Sigmoid colon (tissue), 4 donors: ENCODE measurements at regions not wholly inside any gene's neighbourhood (a gene's known extent, or its start where the extent isn't known, plus 50 kb on each side); places are given as distances from the start of the nearest gene placed in this dataset.

Source experiments
- EP300 ChIP-seq, 4 donors: sonication (generic); formaldehyde crosslinking; IDR thresholded peaks; one replicate each; pipeline ENCODE4 v1.6.1; 2017; ENCODE audit warnings: antibody characterized with exemption in 4 of 4
- POLR2A ChIP-seq, 2 donors: fragments of 450-650 bp; IDR thresholded peaks; one replicate each; pipeline ENCODE4 v1.6.1; 2016; ENCODE audit warnings: antibody characterized with exemption in 2 of 2, mild to moderate bottlenecking in 2 of 2, moderate library complexity in 2 of 2
- POLR2AphosphoS5 ChIP-seq, 4 donors: sonication (generic); formaldehyde crosslinking; IDR thresholded peaks; one replicate each; pipeline ENCODE4 v1.6.1; 2017; ENCODE audit warnings: antibody characterized with exemption in 4 of 4
- TF ChIP-seq, protein P1 (sequence below), 4 experiments: fragments of 450-650 bp in 3 of 4; fragments of 200-600 bp in 1 of 4; IDR thresholded peaks; one replicate each; pipeline ENCODE4 v1.5.1; 2016 to 2019; ENCODE audit warnings: antibody characterized with exemption in 4 of 4, mild to moderate bottlenecking in 3 of 4, moderate library complexity in 2 of 4

GRCh38 chr10:117627561-117627960, 85.0 kb downstream of the EMX2 start:
- TF ChIP-seq, protein P1, sequence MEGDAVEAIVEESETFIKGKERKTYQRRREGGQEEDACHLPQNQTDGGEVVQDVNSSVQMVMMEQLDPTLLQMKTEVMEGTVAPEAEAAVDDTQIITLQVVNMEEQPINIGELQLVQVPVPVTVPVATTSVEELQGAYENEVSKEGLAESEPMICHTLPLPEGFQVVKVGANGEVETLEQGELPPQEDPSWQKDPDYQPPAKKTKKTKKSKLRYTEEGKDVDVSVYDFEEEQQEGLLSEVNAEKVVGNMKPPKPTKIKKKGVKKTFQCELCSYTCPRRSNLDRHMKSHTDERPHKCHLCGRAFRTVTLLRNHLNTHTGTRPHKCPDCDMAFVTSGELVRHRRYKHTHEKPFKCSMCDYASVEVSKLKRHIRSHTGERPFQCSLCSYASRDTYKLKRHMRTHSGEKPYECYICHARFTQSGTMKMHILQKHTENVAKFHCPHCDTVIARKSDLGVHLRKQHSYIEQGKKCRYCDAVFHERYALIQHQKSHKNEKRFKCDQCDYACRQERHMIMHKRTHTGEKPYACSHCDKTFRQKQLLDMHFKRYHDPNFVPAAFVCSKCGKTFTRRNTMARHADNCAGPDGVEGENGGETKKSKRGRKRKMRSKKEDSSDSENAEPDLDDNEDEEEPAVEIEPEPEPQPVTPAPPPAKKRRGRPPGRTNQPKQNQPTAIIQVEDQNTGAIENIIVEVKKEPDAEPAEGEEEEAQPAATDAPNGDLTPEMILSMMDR (IDR thresholded peaks at IDR 0.05), result no peak
- no peak for TF ChIP-seq POLR2AphosphoS5 (IDR thresholded peaks at IDR 0.05)
- TF ChIP-seq POLR2A (IDR thresholded peaks at IDR 0.05), result no peak
- TF ChIP-seq EP300 (IDR thresholded peaks at IDR 0.05), result no peak
